GM18502 (cell line): ENCODE measurements at regions not wholly inside any gene's neighbourhood (a gene's known extent, or its start where the extent isn't known, plus 50 kb on each side); places are given as distances from the start of the nearest gene placed in this dataset.

ENCODE experiments used
- ATAC-seq: cut with Tn5 transposase; IDR thresholded peaks from one replicate; pipeline ENCODE4 v1.9.1; 2021; ENCODE audit warnings: mild to moderate bottlenecking; ENCODE audit not compliant: unreplicated experiment, poor library complexity

GRCh38 chr10:78377356-78377755 lies 343.7 kb downstream of the RPS24 start:
- ATAC-seq, result no peak

GRCh38 chr10:78378192-78378591 lies 344.5 kb downstream of the RPS24 start:
- ATAC-seq, result no peak

GRCh38 chr10:78381107-78381506 lies 347.4 kb downstream of the RPS24 start:
- ATAC-seq, result no peak

GRCh38 chr10:78382047-78382446 lies 348.4 kb downstream of the RPS24 start:
- ATAC-seq, result no peak

GRCh38 chr10:78382772-78383171 lies 349.1 kb downstream of the RPS24 start:
- ATAC-seq, result no peak

- ATAC-seq, result no peak
These were observed 349.9 kb downstream of the RPS24 start for GRCh38 chr10:78383378-78384048.

GRCh38 chr10:78384049-78384431 lies 350.4 kb downstream of the RPS24 start:
- ATAC-seq, result no peak

- no peak for ATAC-seq
These were observed 351.9 kb downstream of the RPS24 start for GRCh38 chr10:78385599-78385998.

- ATAC-seq, result no peak
These were observed 352.8 kb downstream of the RPS24 start for GRCh38 chr10:78386509-78386908.

- ATAC-seq, result no peak
These were observed 354.8 kb downstream of the RPS24 start for GRCh38 chr10:78388331-78389050.

- ATAC-seq, result no peak
These were observed 355.8 kb downstream of the RPS24 start for GRCh38 chr10:78389419-78389818.

GRCh38 chr10:78390051-78390450 lies 356.4 kb downstream of the RPS24 start:
- no peak for ATAC-seq

GRCh38 chr10:78390817-78391216 lies 357.2 kb downstream of the RPS24 start:
- ATAC-seq, result no peak

GRCh38 chr10:78391585-78391984 lies 357.9 kb downstream of the RPS24 start:
- ATAC-seq, result no peak

- no peak for ATAC-seq
These were observed 358.5 kb downstream of the RPS24 start for GRCh38 chr10:78392197-78392596.

- ATAC-seq, result no peak
These were observed 359.4 kb downstream of the RPS24 start for GRCh38 chr10:78393094-78393493.

GRCh38 chr10:78394047-78394446 lies 360.4 kb downstream of the RPS24 start:
- ATAC-seq, result no peak

- ATAC-seq, result no peak
These were observed 361.5 kb downstream of the RPS24 start for GRCh38 chr10:78395162-78395561.

GRCh38 chr10:78396754-78397153 lies 363.1 kb downstream of the RPS24 start:
- no peak for ATAC-seq

GRCh38 chr10:78397786-78398185 lies 364.1 kb downstream of the RPS24 start:
- no peak for ATAC-seq

- ATAC-seq, result no peak
These were observed 364.7 kb downstream of the RPS24 start for GRCh38 chr10:78398382-78398781.
